Endothelial cell of umbilical vein (primary cell): ENCODE measurements at regions not wholly inside any gene's neighbourhood (a gene's known extent, or its start where the extent isn't known, plus 50 kb on each side); places are given as distances from the start of the nearest gene placed in this dataset.

Source experiments
- BruUV-seq: library from RNA; stranded (reverse); fragments of 400-500 nt; replicated peaks from 2 replicates; lab custom pipeline; 2021; lab: Mats Ljungman, UMichigan
- CTCF ChIA-PET: fragments of 300-600, 350-600 bp; sonication (Branson Sonifier 250); formaldehyde crosslinking; loops from one replicate; lab custom pipeline; 2021; ENCODE audit warnings: antibody characterized with exemption, inconsistent platforms; lab: Charles Lee
- POLR2A ChIA-PET: fragments of 300-600, 350-600 bp; sonication (Branson Sonifier 250); formaldehyde crosslinking; loops from one replicate; lab custom pipeline; 2021; ENCODE audit warnings: antibody characterized with exemption, inconsistent platforms; lab: Charles Lee
- DNase-seq: peaks from one replicate; pipeline ENCODE4 v3.0.0-alpha.2; 2011; ENCODE audit warnings: low read depth, low spot score
- FAIRE-seq: peaks from 2 replicates; lab custom pipeline; 2011; peaks lifted over from hg19 to GRCh38; lab: Jason Lieb, UNC
- H2AFZ ChIP-seq: 2 replicates; pipeline ENCODE4 v1.6.0; 2012; ENCODE audit warnings: low read depth, low read length, control low read depth, inconsistent platforms
- H3K27ac ChIP-seq: 2 replicates; pipeline ENCODE4 v1.5.1; 2011; ENCODE audit warnings: low read depth, mild to moderate bottlenecking, control low read depth, low read length, moderate library complexity; ENCODE audit not compliant: insufficient read depth
- H3K27me3 ChIP-seq, 2 experiments: 2 replicates each; pipeline versions ENCODE4 v1.6.0 to v1.6.1; 2011; ENCODE audit warnings: low read length in 2 of 2, mixed read lengths in 1 of 2; ENCODE audit not compliant: control insufficient read depth in 2 of 2, insufficient read depth in 2 of 2
- H3K36me3 ChIP-seq, 2 experiments: 2 replicates in 1 of 2; 3 replicates in 1 of 2; pipeline ENCODE4 v1.5.1; 2011; ENCODE audit warnings: low read length in 2 of 2, mild to moderate bottlenecking in 1 of 2, moderate library complexity in 1 of 2; ENCODE audit not compliant: control insufficient read depth in 2 of 2, insufficient read depth in 2 of 2; ENCODE audit errors: extremely low read depth in 1 of 2
- H3K4me1 ChIP-seq: 3 replicates; pipeline ENCODE4 v1.5.1; 2011; ENCODE audit warnings: mild to moderate bottlenecking, low read length; ENCODE audit not compliant: control insufficient read depth, insufficient read depth; ENCODE audit errors: extremely low read depth
- H3K4me2 ChIP-seq: 2 replicates; pipeline ENCODE4 v1.6.1; 2011; ENCODE audit warnings: low read length, control low read depth, mixed read lengths; ENCODE audit not compliant: insufficient read depth
- H3K4me3 ChIP-seq, 3 experiments: fragments of 200-600 bp in 1 of 3; sonication (generic), shearing (Covaris generic) in 1 of 3; replicated peaks in 1 of 3; 2 replicates each; pipeline ENCODE4 v1.5.1; 2011 to 2016; ENCODE audit warnings: control low read depth in 3 of 3, low read length in 3 of 3, mild to moderate bottlenecking in 2 of 3, inconsistent platforms in 1 of 3, low read depth in 1 of 3, moderate library complexity in 1 of 3; ENCODE audit not compliant: insufficient read depth in 1 of 3
- H3K79me2 ChIP-seq: 2 replicates; pipeline ENCODE4 v1.6.0; 2012; ENCODE audit warnings: low read length, inconsistent platforms; ENCODE audit not compliant: control insufficient read depth, insufficient read depth
- H3K9ac ChIP-seq: replicated peaks from 2 replicates; pipeline ENCODE3; 2011; ENCODE audit warnings: low read length, control low read depth; ENCODE audit not compliant: insufficient read depth; ENCODE audit errors: extremely low read depth
- H3K9me1 ChIP-seq: replicated peaks from 3 replicates; pipeline ENCODE4 v1.6.0; 2011; ENCODE audit warnings: mild to moderate bottlenecking, low read length; ENCODE audit not compliant: control insufficient read depth, insufficient read depth; ENCODE audit errors: extremely low read depth
- H3K9me3 ChIP-seq: replicated peaks from 2 replicates; pipeline ENCODE4 v1.5.1; 2012; ENCODE audit warnings: low read length, inconsistent platforms; ENCODE audit not compliant: control insufficient read depth, insufficient read depth
- H4K20me1 ChIP-seq: replicated peaks from 2 replicates; pipeline ENCODE3; 2011; ENCODE audit warnings: mild to moderate bottlenecking, low read length; ENCODE audit not compliant: control insufficient read depth, insufficient read depth; ENCODE audit errors: extremely low read depth
- CTCF ChIP-seq, 2 donors: IDR thresholded peaks; 1 replicate in 1 of 2; 2 replicates in 1 of 2; pipeline ENCODE4 v1.5.1; 2011; ENCODE audit warnings: low read length in 2 of 2, mild to moderate bottlenecking in 2 of 2, moderate library complexity in 2 of 2, control low read depth in 1 of 2, inconsistent platforms in 1 of 2, low read depth in 1 of 2; ENCODE audit not compliant: insufficient read depth in 1 of 2; ENCODE audit errors: extremely low read depth in 1 of 2
- FOS ChIP-seq: IDR thresholded peaks from 2 replicates; pipeline ENCODE4 v1.6.1; 2011; ENCODE audit warnings: mild to moderate bottlenecking, low read length, moderate library complexity, borderline replicate concordance; ENCODE audit not compliant: insufficient read depth
- GATA2 ChIP-seq: IDR thresholded peaks from 2 replicates; pipeline ENCODE4 v1.7.0; 2011; ENCODE audit warnings: low read depth, mild to moderate bottlenecking, moderate library complexity, mixed read lengths, low read length; ENCODE audit not compliant: insufficient read length, insufficient read depth
- JUN ChIP-seq: IDR thresholded peaks from 2 replicates; pipeline ENCODE4 v1.6.1; 2011; ENCODE audit warnings: borderline replicate concordance, low read depth; ENCODE audit not compliant: insufficient read length, insufficient read depth
- MAX ChIP-seq: IDR thresholded peaks from 2 replicates; pipeline ENCODE4 v1.6.1; 2011; ENCODE audit not compliant: insufficient read depth, insufficient read length
- MYC ChIP-seq: IDR thresholded peaks from one replicate; pipeline ENCODE4 v1.6.1; 2011; ENCODE audit warnings: mild to moderate bottlenecking, low read depth, low read length
- dilution Hi-C: fragments of 300-500 bp; cut with MboI; formaldehyde crosslinking; loops from one replicate; pipeline ENCODE4 v1.15.0; 2019; ENCODE audit warnings: low sequenced_read_pairs; ENCODE audit not compliant: extremely low pct_ligation_motif_present
- intact Hi-C: fragments of 100-400 bp; cut with micrococcal nuclease; formaldehyde crosslinking; loops from one replicate; pipeline ENCODE4 v1.10.0; 2022

- CTCF ChIA-PET = no interaction called here
- DNase-seq (no peak), FAIRE-seq (no peak)
These were observed 61.3 kb upstream of the ARX start for GRCh38 chrX:25076941-25077500.

More at GRCh38 chrX:25076941-25077500, 61.3 kb upstream of the ARX start:
- Histone ChIP-seq H3K27me3 (no peaks in the 10 kb centered on the region), H3K9me1 (no peaks in the 10 kb centered on the region), H3K9me3 (no peaks in the 10 kb centered on the region), H4K20me1 (no peaks in the 10 kb centered on the region), H3K4me3 (no peak overlapping the region), H3K4me2 (no peak overlapping the region), H3K36me3 (no peaks in the 10 kb centered on the region), H3K27ac (no peak overlapping the region), H3K4me1 (no peaks in the 10 kb centered on the region), H2AFZ (no peak overlapping the region), H3K9ac (no peak overlapping the region), H3K79me2 (no peaks in the 10 kb centered on the region)
- intact Hi-C loops = no loop called here
- no TSS peak for BruUV-seq
- POLR2A ChIA-PET = no interaction called here
- TF ChIP-seq MAX (no peak), CTCF (IDR thresholded peaks at IDR 0.05; ENCODE audit: extremely low read depth in 1 of 2, insufficient read depth in 1 of 2, low read depth in 1 of 2, low read length in 2 of 2) (no peak), GATA2 (no peak), FOS (no peak), JUN (no peak), MYC (no peak)
- dilution Hi-C loops = no loop called here
